HG03558 (cell line): ENCODE measurements at regions not wholly inside any gene's neighbourhood (a gene's known extent, or its start where the extent isn't known, plus 50 kb on each side); places are given as distances from the start of the nearest gene placed in this dataset.

Experiments used
- ATAC-seq: cut with Tn5 transposase; IDR thresholded peaks from one replicate; pipeline ENCODE4 v1.9.1; 2021; ENCODE audit warnings: moderate number of reproducible peaks; ENCODE audit not compliant: unreplicated experiment; ENCODE audit errors: extremely low read depth

- ATAC-seq, result no peak
These were observed 249.1 kb downstream of the COL12A1 start for GRCh38 chr6:74956559-74957428.

DNA sequence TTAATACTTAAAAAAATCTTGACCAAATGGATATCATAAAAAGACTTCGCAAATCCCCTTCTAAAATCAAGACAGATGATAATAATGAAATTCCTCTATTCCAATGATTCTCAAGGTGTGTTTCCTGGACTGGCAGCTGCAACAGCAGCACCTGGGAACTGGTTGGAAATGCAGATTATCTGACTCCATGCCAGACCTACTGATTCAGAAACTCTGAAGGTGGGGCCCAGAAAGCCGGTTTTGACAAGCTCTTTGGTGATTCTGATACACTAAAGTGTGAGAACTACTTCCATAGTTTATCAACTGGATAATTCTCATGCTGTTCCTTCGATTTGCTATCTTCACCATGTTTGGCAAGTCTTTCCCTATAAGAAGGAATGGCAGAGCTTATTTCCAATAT is 252.1 kb downstream of the COL12A1 start:
- no peak for ATAC-seq

GRCh38 chr6:74946961-74947360 is 258.9 kb downstream of the COL12A1 start:
- ATAC-seq, result no peak

GRCh38 chr6:74942130-74942529 is 263.7 kb downstream of the COL12A1 start:
- no peak for ATAC-seq

- ATAC-seq, result no peak
These were observed 264.4 kb downstream of the COL12A1 start for GRCh38 chr6:74941424-74941823.

- ATAC-seq, result no peak
These were observed 265.9 kb downstream of the COL12A1 start for GRCh38 chr6:74939721-74940620.

GRCh38 chr6:74939151-74939708 is 266.6 kb downstream of the COL12A1 start:
- no peak for ATAC-seq

GRCh38 chr6:74937936-74938335 is 267.9 kb downstream of the COL12A1 start:
- ATAC-seq, result no peak

- ATAC-seq, result no peak
These were observed 269.0 kb downstream of the COL12A1 start for GRCh38 chr6:74936886-74937285.

DNA sequence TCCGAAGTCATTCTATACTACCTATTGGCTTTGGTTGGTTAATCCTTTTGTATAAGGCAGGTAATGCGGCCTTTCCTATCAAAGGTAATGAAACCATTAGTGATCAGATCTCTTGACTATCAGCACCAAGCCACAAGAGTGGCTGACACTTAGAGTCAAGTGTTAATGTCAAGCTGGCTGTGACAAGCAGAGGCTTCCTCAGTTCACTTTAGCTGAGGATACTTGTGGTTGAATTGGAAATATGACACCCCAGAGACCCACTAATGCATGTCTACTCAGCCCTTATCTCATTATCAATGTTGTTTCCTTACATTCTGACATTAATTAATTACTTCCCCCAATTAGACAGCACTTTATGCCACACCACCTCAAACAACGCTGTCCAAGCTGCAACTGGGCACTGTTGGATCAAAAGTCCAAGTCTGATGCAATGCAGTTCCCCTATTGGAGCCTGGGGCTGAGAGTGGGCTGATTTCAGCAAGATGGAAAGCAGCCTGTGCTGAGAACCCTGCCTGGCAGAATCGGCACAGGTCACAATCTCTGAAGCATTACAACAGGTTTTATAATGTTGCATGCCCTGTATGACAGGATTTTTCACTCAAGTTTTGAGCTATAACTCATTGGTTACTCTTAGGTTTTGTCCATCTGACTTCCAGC is 273.5 kb downstream of the COL12A1 start:
- ATAC-seq, result no peak

DNA sequence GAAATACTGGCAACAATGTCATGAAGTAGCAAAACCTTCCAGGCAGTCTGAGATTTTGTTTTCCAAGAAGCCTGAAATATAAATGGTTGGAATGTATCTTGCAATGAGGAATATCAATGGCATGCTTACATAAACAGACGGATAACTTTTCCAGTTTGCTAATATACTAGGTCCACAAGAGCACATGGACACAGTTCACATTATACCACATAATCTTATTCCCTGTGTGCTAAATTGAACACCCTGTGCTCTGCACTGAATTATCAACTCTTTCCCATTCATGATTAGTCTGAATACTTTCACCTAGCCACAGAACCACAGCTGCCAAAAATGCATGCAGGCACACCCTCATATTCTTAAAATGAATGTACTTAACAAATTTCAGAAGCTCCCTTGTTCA is 274.3 kb downstream of the COL12A1 start:
- ATAC-seq, result no peak

DNA sequence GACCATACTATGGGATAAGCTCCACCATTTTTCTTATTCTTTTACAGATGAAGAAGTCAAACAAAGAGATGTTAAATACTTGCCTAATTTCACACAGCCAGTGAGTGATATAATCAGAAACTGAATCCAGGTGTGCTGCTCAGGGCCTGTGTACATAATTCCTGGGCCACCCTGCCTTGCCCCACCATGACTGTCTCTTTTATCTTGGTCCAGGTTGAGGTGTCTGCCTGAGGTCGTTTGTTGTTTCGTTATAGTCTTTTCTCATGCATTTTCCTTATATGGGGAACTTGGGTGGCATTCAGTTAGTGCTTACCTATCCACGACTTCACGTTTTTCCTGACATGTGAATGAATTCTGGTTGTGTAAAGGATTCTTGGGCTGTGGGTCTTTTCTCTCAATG is 277.6 kb downstream of the COL12A1 start:
- ATAC-seq, result no peak

- ATAC-seq, result no peak
These were observed 278.6 kb downstream of the COL12A1 start for GRCh38 chr6:74927299-74927698.

DNA sequence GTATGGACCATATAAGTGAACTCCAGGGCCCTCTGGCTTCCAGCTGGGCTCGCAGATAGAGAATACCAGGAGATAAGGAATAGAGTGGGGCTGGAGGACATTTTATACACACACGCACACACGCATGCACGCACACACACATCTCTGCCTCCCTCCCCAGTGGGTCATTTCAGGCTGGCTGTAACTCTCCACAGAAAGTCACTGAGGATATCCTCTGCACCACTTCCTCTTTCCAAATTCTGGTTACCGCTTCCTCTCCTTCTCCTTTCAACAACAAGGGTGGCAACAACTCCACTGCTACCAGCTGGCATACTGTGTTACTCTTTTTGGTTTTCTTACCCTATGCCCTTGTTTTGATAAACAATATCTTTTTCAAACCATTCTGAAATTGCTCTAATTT is 280.2 kb downstream of the COL12A1 start:
- ATAC-seq, result no peak

DNA sequence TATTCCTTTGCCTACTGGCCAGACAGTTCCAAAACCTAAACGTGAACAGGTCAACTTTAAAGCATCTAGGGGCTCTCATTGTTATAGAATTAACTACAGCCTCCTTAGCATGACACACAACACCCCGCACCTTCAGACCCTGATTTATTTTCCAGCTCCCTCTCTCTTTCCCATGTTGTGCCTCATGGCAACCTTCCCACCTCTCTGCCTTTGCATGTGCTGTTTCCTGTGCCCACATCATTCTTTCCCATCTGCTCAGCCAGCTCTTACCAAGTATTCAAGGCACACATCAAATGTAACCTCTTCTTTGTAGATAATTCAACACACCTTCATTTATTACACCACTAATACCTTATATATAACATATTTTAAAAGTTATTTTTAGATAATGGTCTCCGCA is 291.0 kb downstream of the COL12A1 start:
- ATAC-seq, result no peak

DNA sequence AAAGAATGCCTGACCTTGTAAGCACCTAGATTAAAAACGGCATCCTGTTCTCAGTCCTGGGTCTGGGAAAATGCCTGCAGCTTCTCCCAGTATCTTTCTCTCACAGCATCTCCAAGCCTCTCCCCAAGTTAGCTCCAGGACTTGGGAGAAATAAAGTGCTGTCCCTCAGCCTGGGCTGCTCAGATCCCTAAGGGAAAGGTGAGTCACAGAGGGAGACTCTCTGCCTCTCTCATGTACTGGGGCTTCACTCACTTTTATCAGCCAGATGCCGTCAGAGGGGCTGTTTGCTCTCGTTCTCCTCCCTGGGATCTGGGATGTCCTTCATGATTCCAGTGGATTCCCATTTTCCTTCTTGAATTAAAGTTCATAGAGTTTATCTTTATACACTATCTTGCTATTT is 293.6 kb downstream of the COL12A1 start:
- no peak for ATAC-seq

DNA sequence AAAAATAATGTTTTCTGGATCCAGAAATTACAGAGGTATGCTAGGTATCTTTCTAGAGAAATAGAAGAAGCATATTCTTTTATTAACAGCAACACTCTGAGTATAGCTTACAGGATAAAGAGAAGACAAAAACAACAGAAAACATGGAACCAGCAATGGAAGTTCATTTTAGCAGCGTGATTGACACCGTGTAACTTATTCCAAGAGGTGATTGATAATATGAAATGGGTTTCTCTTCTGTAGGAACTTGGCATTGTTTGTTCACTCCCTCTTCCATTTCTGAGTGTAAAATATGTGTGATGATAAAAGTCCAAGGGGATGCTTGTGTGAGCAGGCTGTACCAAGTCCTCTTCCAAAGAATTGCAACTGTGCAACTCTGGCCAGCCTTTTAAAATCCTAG is 303.0 kb downstream of the COL12A1 start:
- ATAC-seq, result no peak

DNA sequence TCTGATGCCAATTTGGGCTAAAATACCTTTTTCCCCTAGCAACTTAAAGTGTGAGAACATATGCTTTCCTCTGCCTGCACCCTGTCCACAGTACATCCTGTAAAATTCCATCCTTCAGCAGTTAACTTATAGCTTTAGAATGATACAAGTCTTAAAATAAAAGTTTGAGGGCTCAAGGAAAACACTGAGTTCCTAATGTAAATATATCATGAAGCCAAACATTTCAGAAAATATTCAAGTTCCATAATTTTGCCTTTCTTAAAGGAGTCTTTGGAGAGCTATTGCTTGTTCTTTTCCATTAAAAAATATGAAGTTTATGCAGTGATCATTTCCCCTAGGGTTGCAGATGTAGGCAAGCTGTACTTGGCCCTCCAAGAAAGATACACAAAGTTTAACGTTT is 303.8 kb downstream of the COL12A1 start:
- no peak for ATAC-seq

GRCh38 chr6:74901576-74901975 is 304.3 kb downstream of the COL12A1 start:
- no peak for ATAC-seq

GRCh38 chr6:74899416-74899815 is 306.4 kb downstream of the COL12A1 start:
- ATAC-seq, result no peak
